ENCODE measurements at regions not wholly inside any gene's neighbourhood (a gene's known extent, or its start where the extent isn't known, plus 50 kb on each side); places are given as distances from the start of the nearest gene placed in this dataset.

GRCh38 chr2:118325321-118325955 lies 237.2 kb downstream of the INSIG2 start:
- Histone ChIP-seq H3K4me2 (ENCODE audit: low read length) (no peak overlapping the region), H3K79me2 (no peaks in the 10 kb centered on the region), H2AFZ (no peak overlapping the region), H3K27ac (no peak overlapping the region), H3K27me3 (ENCODE audit: control insufficient read depth, insufficient read depth, low read length) (no peaks in the 10 kb centered on the region), H3K9ac (no peak overlapping the region), H3K9me3 (ENCODE audit: control insufficient read depth, low read length) (no peaks in the 10 kb centered on the region), H3K36me3 (ENCODE audit: control insufficient read depth, insufficient read depth, low read length) (no peaks in the 10 kb centered on the region), H3K4me3 (ENCODE audit: low read depth, low read length) (no peak overlapping the region), H3K4me1 (peaks cover 6% of the 10 kb centered on the region)
- TF ChIP-seq, protein P1, sequence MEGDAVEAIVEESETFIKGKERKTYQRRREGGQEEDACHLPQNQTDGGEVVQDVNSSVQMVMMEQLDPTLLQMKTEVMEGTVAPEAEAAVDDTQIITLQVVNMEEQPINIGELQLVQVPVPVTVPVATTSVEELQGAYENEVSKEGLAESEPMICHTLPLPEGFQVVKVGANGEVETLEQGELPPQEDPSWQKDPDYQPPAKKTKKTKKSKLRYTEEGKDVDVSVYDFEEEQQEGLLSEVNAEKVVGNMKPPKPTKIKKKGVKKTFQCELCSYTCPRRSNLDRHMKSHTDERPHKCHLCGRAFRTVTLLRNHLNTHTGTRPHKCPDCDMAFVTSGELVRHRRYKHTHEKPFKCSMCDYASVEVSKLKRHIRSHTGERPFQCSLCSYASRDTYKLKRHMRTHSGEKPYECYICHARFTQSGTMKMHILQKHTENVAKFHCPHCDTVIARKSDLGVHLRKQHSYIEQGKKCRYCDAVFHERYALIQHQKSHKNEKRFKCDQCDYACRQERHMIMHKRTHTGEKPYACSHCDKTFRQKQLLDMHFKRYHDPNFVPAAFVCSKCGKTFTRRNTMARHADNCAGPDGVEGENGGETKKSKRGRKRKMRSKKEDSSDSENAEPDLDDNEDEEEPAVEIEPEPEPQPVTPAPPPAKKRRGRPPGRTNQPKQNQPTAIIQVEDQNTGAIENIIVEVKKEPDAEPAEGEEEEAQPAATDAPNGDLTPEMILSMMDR (IDR thresholded peaks at IDR 0.05): no peak

DNA sequence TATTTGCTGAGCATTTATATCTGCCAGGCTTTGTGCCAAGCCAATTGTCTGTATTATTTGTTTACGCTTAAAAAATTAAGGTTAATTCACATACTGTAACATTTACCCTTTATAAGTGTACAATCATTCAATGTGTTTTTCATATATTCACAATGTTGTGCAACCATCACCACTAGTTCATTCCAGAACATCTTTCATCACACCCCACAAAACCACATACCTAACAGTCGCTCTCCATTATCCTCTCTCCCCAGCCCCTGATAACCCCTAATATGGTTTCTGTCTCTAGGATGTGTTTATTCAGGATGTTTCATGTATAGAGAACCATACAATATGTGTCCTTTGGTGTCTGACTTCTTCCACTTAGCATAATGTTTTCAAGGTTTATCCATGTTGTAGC lies 234.1 kb downstream of the INSIG2 start:
- H3K79me2 ChIP-seq: no peaks in the 10 kb centered on the region
- H3K4me2 ChIP-seq (ENCODE audit: low read length): no peak overlapping the region
- no peak overlapping the region for H3K27ac ChIP-seq
- H3K4me3 ChIP-seq (ENCODE audit: low read depth, low read length): no peak overlapping the region
- TF ChIP-seq, protein P1 (IDR thresholded peaks at IDR 0.05): no peak
- no peaks in the 10 kb centered on the region for H3K36me3 ChIP-seq (ENCODE audit: control insufficient read depth, insufficient read depth, low read length)
- H2AFZ ChIP-seq: no peak overlapping the region
- no peaks in the 10 kb centered on the region for H3K27me3 ChIP-seq (ENCODE audit: control insufficient read depth, insufficient read depth, low read length)
- H3K4me1 ChIP-seq: peaks cover 21% of the 10 kb centered on the region
- H3K9ac ChIP-seq: no peak overlapping the region
- no peaks in the 10 kb centered on the region for H3K9me3 ChIP-seq (ENCODE audit: control insufficient read depth, low read length)

- H3K4me3 ChIP-seq (ENCODE audit: low read depth, low read length): no peak overlapping the region
- H2AFZ ChIP-seq: no peak overlapping the region
- H3K9me3 ChIP-seq (ENCODE audit: control insufficient read depth, low read length): no peaks in the 10 kb centered on the region
- no peak overlapping the region for H3K27ac ChIP-seq
- no peak overlapping the region for H3K9ac ChIP-seq
- H3K27me3 ChIP-seq (ENCODE audit: control insufficient read depth, insufficient read depth, low read length): no peaks in the 10 kb centered on the region
- H3K79me2 ChIP-seq: no peaks in the 10 kb centered on the region
- H3K4me1 ChIP-seq: peaks cover 23% of the 10 kb centered on the region
- no peak overlapping the region for H3K4me2 ChIP-seq (ENCODE audit: low read length)
- no peaks in the 10 kb centered on the region for H3K36me3 ChIP-seq (ENCODE audit: control insufficient read depth, insufficient read depth, low read length)
- TF ChIP-seq, protein P1 (IDR thresholded peaks at IDR 0.05): no peak
These were observed 233.3 kb downstream of the INSIG2 start for GRCh38 chr2:118321432-118322105.

DNA sequence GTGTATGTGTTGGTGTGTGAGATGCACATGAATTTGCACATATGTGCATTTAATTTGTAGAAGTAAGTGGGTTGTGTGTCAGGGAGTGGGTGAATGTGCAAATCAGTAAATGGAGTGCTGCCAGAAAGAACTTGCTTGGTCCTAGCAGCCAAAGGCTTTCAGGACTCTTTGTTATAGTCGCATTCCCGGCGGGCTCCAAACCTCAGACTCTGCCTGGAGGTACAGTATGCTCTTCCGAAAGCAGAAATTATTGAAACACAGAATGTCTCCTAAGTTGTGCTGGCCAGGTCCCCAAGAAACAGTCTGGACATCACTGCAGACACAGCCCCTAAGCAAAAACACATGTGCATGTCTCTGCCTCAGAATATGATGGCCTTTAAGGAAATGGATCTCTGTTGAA lies 232.4 kb downstream of the INSIG2 start:
- Histone ChIP-seq H3K9ac (no peak overlapping the region), H3K79me2 (no peaks in the 10 kb centered on the region), H3K4me3 (ENCODE audit: low read depth, low read length) (no peak overlapping the region), H3K4me1 (peaks cover 29% of the 10 kb centered on the region), H3K36me3 (ENCODE audit: control insufficient read depth, insufficient read depth, low read length) (no peaks in the 10 kb centered on the region), H3K27me3 (ENCODE audit: control insufficient read depth, insufficient read depth, low read length) (no peaks in the 10 kb centered on the region), H3K4me2 (ENCODE audit: low read length) (no peak overlapping the region), H3K9me3 (ENCODE audit: control insufficient read depth, low read length) (no peaks in the 10 kb centered on the region), H2AFZ (peak overlapping the region; percentile 44), H3K27ac (no peak overlapping the region)
- TF ChIP-seq, protein P1 (IDR thresholded peaks at IDR 0.05): no peak

DNA sequence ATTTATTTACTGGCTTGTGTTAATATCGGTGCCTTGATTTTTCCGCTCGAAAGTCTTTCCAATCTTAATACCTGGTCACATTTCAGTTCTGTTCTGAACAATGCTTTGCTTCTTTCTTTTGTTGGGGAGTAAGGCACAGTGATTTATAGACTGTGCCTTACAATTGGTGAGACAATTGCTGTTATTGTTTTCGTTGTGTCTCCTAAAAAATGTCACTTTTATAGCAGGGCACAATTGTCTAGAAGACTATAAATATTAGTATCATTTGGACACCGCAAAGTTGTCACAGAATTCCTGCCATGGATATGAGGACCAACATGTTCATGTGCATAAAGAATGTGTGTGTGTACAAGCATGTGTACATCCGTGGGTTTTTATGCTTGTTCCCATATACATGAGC lies 231.9 kb downstream of the INSIG2 start:
- no peak overlapping the region for H3K4me3 ChIP-seq (ENCODE audit: low read depth, low read length)
- no peak overlapping the region for H3K9ac ChIP-seq
- H3K27ac ChIP-seq: no peak overlapping the region
- peak overlapping the region; percentile 17 for H2AFZ ChIP-seq
- H3K4me1 ChIP-seq: peaks cover 29% of the 10 kb centered on the region
- no peaks in the 10 kb centered on the region for H3K36me3 ChIP-seq (ENCODE audit: control insufficient read depth, insufficient read depth, low read length)
- H3K9me3 ChIP-seq (ENCODE audit: control insufficient read depth, low read length): no peaks in the 10 kb centered on the region
- H3K4me2 ChIP-seq (ENCODE audit: low read length): no peak overlapping the region
- H3K27me3 ChIP-seq (ENCODE audit: control insufficient read depth, insufficient read depth, low read length): no peaks in the 10 kb centered on the region
- TF ChIP-seq, protein P1 (IDR thresholded peaks at IDR 0.05): no peak
- H3K79me2 ChIP-seq: no peaks in the 10 kb centered on the region

Measured in parathyroid adenoma (tissue), 2 donors.